HG02798 (cell line): ENCODE measurements at regions not wholly inside any gene's neighbourhood (a gene's known extent, or its start where the extent isn't known, plus 50 kb on each side); places are given as distances from the start of the nearest gene placed in this dataset.

Experiments
- ATAC-seq: cut with Tn5 transposase; IDR thresholded peaks from one replicate; pipeline ENCODE4 v1.9.1; 2021; ENCODE audit warnings: mild to moderate bottlenecking; ENCODE audit not compliant: unreplicated experiment, poor library complexity

GRCh38 chr5:61991430-61991829 lies 314.6 kb upstream of the KIF2A start:
- no peak for ATAC-seq

GRCh38 chr5:61991866-61992265 lies 314.1 kb upstream of the KIF2A start:
- ATAC-seq: no peak

- ATAC-seq: no peak
Measured at GRCh38 chr5:61993295-61993927, 312.6 kb upstream of the KIF2A start.

GRCh38 chr5:61994171-61994570 lies 311.8 kb upstream of the KIF2A start:
- ATAC-seq: no peak

- ATAC-seq: no peak
Measured at GRCh38 chr5:61995486-61995885, 310.5 kb upstream of the KIF2A start.

DNA sequence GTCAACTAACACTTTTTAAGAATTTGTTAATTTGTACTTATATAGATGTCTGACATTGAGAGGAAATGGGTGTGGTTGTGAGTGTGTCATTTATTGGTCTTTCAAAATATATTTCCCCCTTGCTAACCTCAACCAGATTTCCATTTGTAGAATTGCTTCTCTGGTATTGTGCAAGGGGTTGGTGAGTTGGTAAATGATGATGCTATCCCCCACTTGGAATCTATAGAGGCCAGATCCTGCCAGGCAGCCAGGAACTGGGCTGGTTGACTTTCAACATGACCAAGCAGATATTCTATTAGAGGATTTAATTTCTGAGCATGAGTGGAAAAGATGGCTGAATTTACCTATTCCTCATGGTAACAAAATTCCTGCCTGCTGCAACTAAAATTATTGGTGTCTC lies 306.6 kb upstream of the KIF2A start:
- ATAC-seq: no peak

DNA sequence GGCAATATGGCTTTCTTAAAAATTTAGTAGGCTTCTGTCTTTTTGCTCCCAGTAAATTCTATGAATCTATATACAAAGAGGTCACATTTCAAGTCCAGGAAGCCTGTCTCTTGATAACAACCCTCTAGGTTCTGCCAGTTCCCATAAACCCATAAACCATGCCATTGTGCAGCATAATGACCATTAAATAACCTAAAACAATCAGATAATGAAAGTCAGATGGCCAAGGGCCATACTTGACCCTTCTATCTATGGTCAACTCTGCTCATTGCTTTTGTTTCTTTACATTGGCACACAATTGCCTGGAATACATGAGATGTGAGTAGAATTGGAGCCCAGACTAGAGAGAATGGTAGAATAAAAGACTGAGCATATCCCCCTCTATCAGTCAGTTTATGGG lies 305.4 kb upstream of the KIF2A start:
- ATAC-seq: no peak

DNA sequence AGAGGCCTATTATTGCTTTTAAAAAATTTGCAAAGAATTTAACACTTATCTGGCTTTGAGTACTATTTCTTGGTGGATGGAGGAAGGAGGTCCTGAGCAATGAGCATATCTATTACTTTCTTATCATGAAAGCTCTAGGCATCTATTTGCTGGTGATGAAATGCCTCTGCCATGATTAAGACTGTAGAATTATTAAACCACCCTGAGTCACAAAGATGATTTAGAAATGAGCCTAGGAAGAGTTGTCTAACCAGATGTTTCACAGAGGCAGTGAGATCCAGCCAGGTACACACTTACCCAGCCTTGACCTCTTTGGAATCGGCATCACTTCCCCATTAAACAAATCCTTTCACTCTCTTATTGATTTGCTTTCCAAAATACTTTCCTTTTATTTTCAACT lies 304.4 kb upstream of the KIF2A start:
- ATAC-seq: no peak

GRCh38 chr5:62002436-62002835 lies 303.6 kb upstream of the KIF2A start:
- no peak for ATAC-seq

DNA sequence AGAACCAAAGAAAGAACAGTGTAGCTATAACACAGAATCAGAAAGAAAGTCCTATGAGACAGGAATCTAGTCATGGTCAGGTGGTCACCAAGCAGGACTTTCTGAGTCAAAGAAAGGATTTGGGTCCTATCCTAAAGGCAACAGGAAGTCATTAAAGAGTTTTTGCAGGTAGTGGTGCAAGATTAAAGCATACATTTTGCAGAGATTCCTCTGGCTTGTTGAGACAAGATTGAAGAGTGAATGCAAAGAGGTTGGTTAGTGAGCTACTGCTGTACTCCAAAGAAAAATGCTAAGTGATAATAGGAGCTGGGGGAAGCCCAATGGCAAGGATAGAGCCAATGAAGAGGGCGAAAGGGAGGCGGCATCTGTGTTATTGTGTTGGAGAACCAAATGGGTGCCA lies 300.5 kb upstream of the KIF2A start:
- no peak for ATAC-seq

GRCh38 chr5:62007457-62007856 lies 298.5 kb upstream of the KIF2A start:
- no peak for ATAC-seq

GRCh38 chr5:62011089-62011664 lies 294.8 kb upstream of the KIF2A start:
- ATAC-seq: no peak

GRCh38 chr5:62017092-62017491 lies 288.9 kb upstream of the KIF2A start:
- no peak for ATAC-seq

GRCh38 chr5:62029303-62029702 lies 276.7 kb upstream of the KIF2A start:
- no peak for ATAC-seq

DNA sequence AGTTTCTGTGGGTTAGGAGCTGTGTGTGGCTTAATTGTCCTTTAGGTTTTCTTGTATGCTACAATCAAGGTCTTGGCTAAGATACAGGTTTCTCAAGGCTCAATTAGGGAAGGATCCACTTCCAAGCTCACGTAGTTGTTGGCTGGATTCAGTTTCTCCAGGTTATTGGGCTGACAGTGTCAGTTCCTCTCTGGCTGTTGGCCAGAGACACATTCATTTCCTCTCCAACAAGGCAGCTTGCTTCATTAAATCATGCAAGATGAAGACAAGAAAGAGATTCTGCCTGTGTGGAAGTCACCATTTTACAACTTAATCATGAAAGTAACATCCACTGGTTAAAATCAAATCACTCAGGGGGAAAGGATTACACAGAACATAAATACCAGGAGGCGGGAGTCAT lies 275.7 kb upstream of the KIF2A start:
- ATAC-seq: no peak

GRCh38 chr5:62038024-62038423 lies 268.0 kb upstream of the KIF2A start:
- ATAC-seq: no peak

GRCh38 chr5:62041156-62041756 lies 264.8 kb upstream of the KIF2A start:
- no peak for ATAC-seq

DNA sequence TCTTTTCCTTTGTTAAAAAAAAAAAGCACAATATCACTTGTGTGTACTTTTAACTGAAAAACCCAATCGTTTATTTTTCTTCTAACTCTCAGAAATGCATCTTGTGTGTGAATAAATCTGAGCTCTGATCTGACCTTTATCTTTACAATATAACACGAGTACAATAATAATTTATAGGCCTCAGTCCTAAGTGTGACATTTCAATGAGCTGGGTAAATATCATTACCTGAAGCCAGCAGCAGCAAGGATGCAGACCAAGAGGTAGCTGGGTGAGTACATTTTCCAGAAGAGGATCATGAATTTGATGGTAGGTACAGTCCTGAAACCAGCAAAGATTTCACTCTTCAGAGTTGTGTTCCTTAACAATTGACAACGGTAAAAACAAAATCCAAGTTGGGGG lies 264.0 kb upstream of the KIF2A start:
- ATAC-seq: no peak

- no peak for ATAC-seq
Measured at GRCh38 chr5:62043289-62044280, 262.4 kb upstream of the KIF2A start.

DNA sequence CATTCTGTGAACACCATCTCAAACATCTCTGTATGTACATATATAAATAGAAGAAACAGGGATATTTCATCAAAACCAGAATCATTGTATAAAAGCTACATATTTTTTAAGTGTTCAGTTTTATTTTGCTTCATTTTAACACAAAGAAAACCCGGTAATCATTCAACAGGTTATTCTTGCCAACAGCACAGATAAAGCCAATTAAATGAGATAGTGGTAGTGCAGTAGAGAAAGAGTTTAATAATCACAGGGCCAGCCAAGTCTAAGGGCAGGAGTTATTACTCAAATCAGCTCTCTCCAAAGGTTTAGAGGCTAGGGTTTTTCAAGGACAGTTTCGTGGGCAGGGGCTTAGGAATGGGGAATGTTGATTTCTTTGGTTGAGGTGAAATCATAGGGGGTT lies 261.0 kb upstream of the KIF2A start:
- ATAC-seq: no peak

- no peak for ATAC-seq
Measured at GRCh38 chr5:62046191-62046590, 259.8 kb upstream of the KIF2A start.
